Panc1 (cell line): ENCODE measurements at regions not wholly inside any gene's neighbourhood (a gene's known extent, or its start where the extent isn't known, plus 50 kb on each side); places are given as distances from the start of the nearest gene placed in this dataset.

Experiments
- ATAC-seq: fragments of 200-7000 bp; cut with Tn5 transposase; 2 replicates; pipeline ENCODE4 v1.9.1; 2020; ENCODE audit warnings: mild to moderate bottlenecking, moderate library complexity
- BruUV-seq: library from RNA; stranded (reverse); fragments of 400-500 nt; replicated peaks from 2 replicates; lab custom pipeline; 2021; lab: Mats Ljungman, UMichigan
- CTCF ChIA-PET: fragments of 300-600 bp; sonication (Branson Sonifier 250); formaldehyde crosslinking; loops from one replicate; lab custom pipeline; 2022; ENCODE audit warnings: antibody characterized with exemption; lab: Charles Lee
- POLR2A ChIA-PET: fragments of 300-600 bp; sonication (Branson Sonifier 250); formaldehyde crosslinking; loops from one replicate; lab custom pipeline; 2022; ENCODE audit warnings: antibody characterized with exemption; lab: Charles Lee
- DNase-seq: peaks from one replicate; pipeline ENCODE4 v3.0.0-alpha.2; 2010; ENCODE audit warnings: low read depth, low spot score
- H3K27ac ChIP-seq: 2 replicates; pipeline ENCODE4 v1.5.1; 2011; ENCODE audit warnings: mild to moderate bottlenecking, low read length, inconsistent platforms
- H3K27me3 ChIP-seq: fragments of 200-500 bp; sonication (Bioruptor generic); 2 replicates; pipeline ENCODE4 v1.6.0; 2014; ENCODE audit warnings: low read length, inconsistent platforms; ENCODE audit not compliant: control insufficient read depth, insufficient read depth
- H3K36me3 ChIP-seq: fragments of 200-500 bp; sonication (Bioruptor generic); 2 replicates; pipeline ENCODE4 v1.5.1; 2014; ENCODE audit warnings: inconsistent platforms, mild to moderate bottlenecking, low read length, moderate library complexity; ENCODE audit not compliant: control insufficient read depth, insufficient read depth
- H3K4me1 ChIP-seq: 2 replicates; pipeline ENCODE4 v1.5.1; 2011; ENCODE audit warnings: inconsistent platforms, mild to moderate bottlenecking, low read length, moderate library complexity; ENCODE audit not compliant: control insufficient read depth, insufficient read depth
- H3K4me3 ChIP-seq, 2 experiments: 2 replicates each; pipeline ENCODE4 v1.5.1; 2011 to 2012; ENCODE audit warnings: low read depth in 2 of 2, low read length in 2 of 2, mild to moderate bottlenecking in 2 of 2, inconsistent platforms in 1 of 2, moderate library complexity in 1 of 2
- H3K9me3 ChIP-seq: fragments of 200-500 bp; sonication (Bioruptor generic); 2 replicates; pipeline ENCODE4 v1.5.1; 2014; ENCODE audit warnings: low read depth, mild to moderate bottlenecking, inconsistent platforms, low read length, moderate library complexity; ENCODE audit not compliant: control insufficient read depth, insufficient read depth
- CTCF ChIP-seq: fragments of 450-650 bp; IDR thresholded peaks from 2 replicates; pipeline ENCODE4 v1.5.1; 2017; ENCODE audit warnings: mild to moderate bottlenecking
- POLR2AphosphoS5 ChIP-seq: IDR thresholded peaks from 2 replicates; pipeline ENCODE4 v1.6.1; 2012; ENCODE audit warnings: mild to moderate bottlenecking, low read depth, low read length, moderate library complexity
- SIN3A ChIP-seq: IDR thresholded peaks from 2 replicates; pipeline ENCODE4 v1.6.1; 2012; ENCODE audit warnings: low read depth, mild to moderate bottlenecking, low read length, moderate library complexity, borderline replicate concordance; ENCODE audit not compliant: insufficient read depth
- TCF7L2 ChIP-seq: IDR thresholded peaks from 2 replicates; pipeline ENCODE4 v1.6.1; 2011; ENCODE audit warnings: mild to moderate bottlenecking, low read depth, low read length, inconsistent platforms
- in situ Hi-C: cut with HindIII; loops from 2 replicates; pipeline ENCODE4 v1.10.0; 2016; ENCODE audit warnings: low sequenced_read_pairs, low pct_unique_long_range_greater_than_20kb
- intact Hi-C: fragments of 100-400 bp; cut with micrococcal nuclease; formaldehyde crosslinking; loops from one replicate; pipeline ENCODE4 v1.10.0; 2022; ENCODE audit not compliant: unreplicated experiment
- TF ChIP-seq, protein P1 (sequence below), 2 experiments: IDR thresholded peaks; 2 replicates each; pipeline ENCODE4 v1.6.1; 2011 to 2012; ENCODE audit warnings: low read depth in 2 of 2, control low read depth in 1 of 2, low read length in 1 of 2, mild to moderate bottlenecking in 1 of 2, moderate library complexity in 1 of 2; ENCODE audit not compliant: insufficient read depth in 1 of 2

DNA sequence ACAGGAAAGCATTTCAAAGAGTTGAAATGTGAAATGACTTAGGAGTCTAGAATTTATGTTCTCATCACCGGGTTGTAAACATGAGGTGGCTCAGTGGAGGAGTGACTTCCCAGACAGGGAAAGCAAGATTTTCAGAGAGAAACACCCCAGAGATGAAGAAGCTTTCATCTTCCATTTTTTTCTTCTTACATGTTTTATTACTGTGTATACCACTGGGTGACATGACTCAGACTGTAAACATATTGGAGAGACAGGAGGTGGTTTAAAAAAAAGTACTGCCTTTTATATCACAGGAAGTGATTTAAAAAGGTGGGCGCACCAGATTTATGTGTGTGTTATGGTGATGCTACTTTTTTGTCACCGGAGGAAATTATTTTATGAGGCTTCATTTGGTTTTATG is 209.1 kb upstream of the TUT7 start:
- in situ Hi-C loops (no loop called here), intact Hi-C loops (no loop called here)
- no TSS peak for BruUV-seq
- Histone ChIP-seq H3K4me1 (no peaks in the 10 kb centered on the region), H3K27ac (no peak overlapping the region), H3K36me3 (no peaks in the 10 kb centered on the region), H3K9me3 (no peaks in the 10 kb centered on the region), H3K27me3 (no peaks in the 10 kb centered on the region), H3K4me3 (no peak overlapping the region)
- ChIA-PET CTCF (no interaction called here), POLR2A (no interaction called here)
- no peak for DNase-seq
- TF ChIP-seq CTCF (no peak), SIN3A (no peak), TCF7L2 (no peak)
- TF ChIP-seq, protein P1, sequence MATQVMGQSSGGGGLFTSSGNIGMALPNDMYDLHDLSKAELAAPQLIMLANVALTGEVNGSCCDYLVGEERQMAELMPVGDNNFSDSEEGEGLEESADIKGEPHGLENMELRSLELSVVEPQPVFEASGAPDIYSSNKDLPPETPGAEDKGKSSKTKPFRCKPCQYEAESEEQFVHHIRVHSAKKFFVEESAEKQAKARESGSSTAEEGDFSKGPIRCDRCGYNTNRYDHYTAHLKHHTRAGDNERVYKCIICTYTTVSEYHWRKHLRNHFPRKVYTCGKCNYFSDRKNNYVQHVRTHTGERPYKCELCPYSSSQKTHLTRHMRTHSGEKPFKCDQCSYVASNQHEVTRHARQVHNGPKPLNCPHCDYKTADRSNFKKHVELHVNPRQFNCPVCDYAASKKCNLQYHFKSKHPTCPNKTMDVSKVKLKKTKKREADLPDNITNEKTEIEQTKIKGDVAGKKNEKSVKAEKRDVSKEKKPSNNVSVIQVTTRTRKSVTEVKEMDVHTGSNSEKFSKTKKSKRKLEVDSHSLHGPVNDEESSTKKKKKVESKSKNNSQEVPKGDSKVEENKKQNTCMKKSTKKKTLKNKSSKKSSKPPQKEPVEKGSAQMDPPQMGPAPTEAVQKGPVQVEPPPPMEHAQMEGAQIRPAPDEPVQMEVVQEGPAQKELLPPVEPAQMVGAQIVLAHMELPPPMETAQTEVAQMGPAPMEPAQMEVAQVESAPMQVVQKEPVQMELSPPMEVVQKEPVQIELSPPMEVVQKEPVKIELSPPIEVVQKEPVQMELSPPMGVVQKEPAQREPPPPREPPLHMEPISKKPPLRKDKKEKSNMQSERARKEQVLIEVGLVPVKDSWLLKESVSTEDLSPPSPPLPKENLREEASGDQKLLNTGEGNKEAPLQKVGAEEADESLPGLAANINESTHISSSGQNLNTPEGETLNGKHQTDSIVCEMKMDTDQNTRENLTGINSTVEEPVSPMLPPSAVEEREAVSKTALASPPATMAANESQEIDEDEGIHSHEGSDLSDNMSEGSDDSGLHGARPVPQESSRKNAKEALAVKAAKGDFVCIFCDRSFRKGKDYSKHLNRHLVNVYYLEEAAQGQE (IDR thresholded peaks at IDR 0.05; ENCODE audit: insufficient read depth in 1 of 2, low read depth in 2 of 2, low read length in 1 of 2) = no peak
- ATAC-seq = no peak

DNA sequence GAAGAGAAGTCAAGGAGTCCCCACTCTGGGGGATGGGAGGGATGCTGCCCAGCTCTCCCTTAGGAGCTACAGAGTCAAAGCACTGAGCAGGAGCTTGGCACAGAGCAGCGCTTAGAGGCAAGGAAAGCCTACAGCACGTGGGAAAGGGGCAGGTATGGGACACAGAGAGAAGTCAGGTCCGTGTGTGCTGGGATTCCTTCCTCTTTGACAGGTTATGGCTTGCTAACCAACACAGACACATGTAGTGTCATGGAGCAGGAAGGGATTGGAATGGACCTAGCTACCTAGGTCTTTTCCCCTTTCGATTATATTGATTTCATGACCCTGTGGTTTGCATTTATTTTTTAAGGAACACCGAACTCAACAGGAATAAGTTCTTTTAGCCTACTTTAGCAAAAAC is 208.5 kb upstream of the TUT7 start:
- TF ChIP-seq, protein P1 (IDR thresholded peaks at IDR 0.05; ENCODE audit: insufficient read depth in 1 of 2, low read depth in 2 of 2, low read length in 1 of 2) = no peak
- TF ChIP-seq POLR2AphosphoS5 (no peak), TCF7L2 (no peak), CTCF (no peak), SIN3A (no peak)
- no peak overlapping the region for H3K4me3 ChIP-seq
- H3K4me1 ChIP-seq = no peaks in the 10 kb centered on the region
- DNase-seq = no peak
- intact Hi-C loops (no loop called here), in situ Hi-C loops (no loop called here)
- no peak overlapping the region for H3K27ac ChIP-seq
- ChIA-PET CTCF (no interaction called here), POLR2A (no interaction called here)
- H3K36me3 ChIP-seq = no peaks in the 10 kb centered on the region
- no peak for ATAC-seq
- no TSS peak for BruUV-seq
- no peaks in the 10 kb centered on the region for H3K9me3 ChIP-seq
- no peaks in the 10 kb centered on the region for H3K27me3 ChIP-seq
